SU-DHL-6 (cell line): ENCODE measurements at regions not wholly inside any gene's neighbourhood (a gene's known extent, or its start where the extent isn't known, plus 50 kb on each side); places are given as distances from the start of the nearest gene placed in this dataset.

Experiments
- H2AFZ ChIP-seq: fragments of 200-600 bp; sonication (generic); 2 replicates; pipeline ENCODE4 v1.6.1; 2014; ENCODE audit warnings: low read depth, mild to moderate bottlenecking, moderate library complexity, mixed read lengths, antibody characterized with exemption, low read length; ENCODE audit not compliant: severe bottlenecking
- H3F3A ChIP-seq: fragments of 200-600 bp; shearing (Covaris generic); 2 replicates; pipeline ENCODE4 v1.6.0; 2016; ENCODE audit warnings: antibody characterized with exemption, mild to moderate bottlenecking; ENCODE audit not compliant: insufficient read depth
- H3K27ac ChIP-seq: fragments of 200-600 bp; sonication (generic); 2 replicates; pipeline ENCODE4 v1.5.1; 2016; ENCODE audit warnings: low read depth, mild to moderate bottlenecking, low read length, moderate library complexity, mixed read lengths
- H3K27me3 ChIP-seq: fragments of 200-600 bp; sonication (generic), shearing (Covaris generic); 2 replicates; pipeline ENCODE4 v1.6.0; 2014; ENCODE audit warnings: mild to moderate bottlenecking, low read length
- H3K36me3 ChIP-seq: fragments of 200-600 bp; sonication (generic); 2 replicates; pipeline ENCODE4 v1.6.1; 2014; ENCODE audit warnings: mild to moderate bottlenecking, low read length, mixed read lengths
- H3K4me2 ChIP-seq: fragments of 300-600, 200-600 bp; shearing (Covaris generic), sonication (generic); 2 replicates; pipeline ENCODE4 v1.6.0; 2014; ENCODE audit warnings: low read length, low read depth, mild to moderate bottlenecking; ENCODE audit not compliant: poor library complexity, severe bottlenecking
- H3K4me3 ChIP-seq: fragments of 200-600 bp; sonication (generic); 2 replicates; pipeline ENCODE4 v1.5.1; 2014; ENCODE audit warnings: antibody characterized with exemption, low read length, mild to moderate bottlenecking, mixed read lengths; ENCODE audit not compliant: insufficient read depth, poor library complexity, severe bottlenecking
- H3K79me2 ChIP-seq: fragments of 200-600 bp; sonication (generic); 2 replicates; pipeline ENCODE4 v1.6.1; 2014; ENCODE audit warnings: mild to moderate bottlenecking, low read length, moderate library complexity; ENCODE audit not compliant: insufficient read depth
- H3K9ac ChIP-seq: fragments of 200-600 bp; sonication (generic); 2 replicates; pipeline ENCODE4 v1.7.0; 2014; ENCODE audit warnings: mild to moderate bottlenecking, low read length
- H3K9me2 ChIP-seq: fragments of 200-600 bp; sonication (generic); replicated peaks from 2 replicates; pipeline ENCODE4 v1.6.1; 2014; ENCODE audit warnings: low read length; ENCODE audit not compliant: insufficient read depth
- H3K9me3 ChIP-seq: fragments of 200-600 bp; sonication (generic); 2 replicates; pipeline ENCODE4 v1.6.1; 2014; ENCODE audit warnings: low read length, mixed read lengths; ENCODE audit not compliant: insufficient read depth
- H4K20me1 ChIP-seq: fragments of 200-600 bp; sonication (generic); 2 replicates; pipeline ENCODE4 v1.6.1; 2014; ENCODE audit warnings: low read depth, mild to moderate bottlenecking, antibody characterized with exemption, low read length, moderate library complexity, mixed read lengths
- EZH2phosphoT487 ChIP-seq: fragments of 200-600 bp; sonication (generic), shearing (Covaris generic); conservative IDR thresholded peaks from 2 replicates; pipeline ENCODE4 v1.6.1; 2018; ENCODE audit warnings: mild to moderate bottlenecking, antibody characterized with exemption, low read length, moderate library complexity, mixed read lengths
- TF ChIP-seq, protein P1 (sequence below): fragments of 200-600 bp; sonication (generic); IDR thresholded peaks from one replicate; pipeline ENCODE4 v1.5.1; 2017; ENCODE audit warnings: antibody characterized with exemption, mild to moderate bottlenecking, low read length, moderate library complexity; ENCODE audit not compliant: insufficient read depth, poor library complexity, severe bottlenecking

DNA sequence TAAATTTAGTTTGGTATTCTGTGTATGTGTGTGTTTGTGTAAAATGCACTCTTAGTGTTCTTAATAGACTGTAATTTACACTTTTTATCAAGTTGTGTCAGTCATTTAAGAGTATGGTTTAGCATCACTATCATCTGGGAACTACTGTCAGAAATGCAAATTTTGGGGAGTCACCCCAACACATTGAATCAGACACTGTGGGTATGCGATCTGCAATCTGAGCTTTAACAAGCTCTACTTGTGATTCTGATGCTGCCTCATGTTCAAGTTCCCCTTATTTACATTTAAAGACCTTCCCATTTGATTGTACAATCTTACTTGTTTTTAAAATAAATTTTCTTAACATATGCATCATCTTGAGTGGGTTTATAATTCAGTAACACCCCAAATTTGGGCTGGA, 218.1 kb upstream of the FOXP2 start:
- Histone ChIP-seq H3K9ac (no peak overlapping the region), H4K20me1 (no peaks in the 10 kb centered on the region), H3K9me3 (no peaks in the 10 kb centered on the region), H3K79me2 (no peaks in the 10 kb centered on the region), H3K9me2 (no peaks in the 10 kb centered on the region), H3K27ac (no peak overlapping the region), H3K4me2 (no peak overlapping the region), H3F3A (no peaks in the 10 kb centered on the region), H3K4me3 (no peak overlapping the region), H3K36me3 (no peaks in the 10 kb centered on the region), H3K27me3 (no peaks in the 10 kb centered on the region), H2AFZ (no peak overlapping the region)
- no peak for TF ChIP-seq EZH2phosphoT487
- TF ChIP-seq, protein P1, sequence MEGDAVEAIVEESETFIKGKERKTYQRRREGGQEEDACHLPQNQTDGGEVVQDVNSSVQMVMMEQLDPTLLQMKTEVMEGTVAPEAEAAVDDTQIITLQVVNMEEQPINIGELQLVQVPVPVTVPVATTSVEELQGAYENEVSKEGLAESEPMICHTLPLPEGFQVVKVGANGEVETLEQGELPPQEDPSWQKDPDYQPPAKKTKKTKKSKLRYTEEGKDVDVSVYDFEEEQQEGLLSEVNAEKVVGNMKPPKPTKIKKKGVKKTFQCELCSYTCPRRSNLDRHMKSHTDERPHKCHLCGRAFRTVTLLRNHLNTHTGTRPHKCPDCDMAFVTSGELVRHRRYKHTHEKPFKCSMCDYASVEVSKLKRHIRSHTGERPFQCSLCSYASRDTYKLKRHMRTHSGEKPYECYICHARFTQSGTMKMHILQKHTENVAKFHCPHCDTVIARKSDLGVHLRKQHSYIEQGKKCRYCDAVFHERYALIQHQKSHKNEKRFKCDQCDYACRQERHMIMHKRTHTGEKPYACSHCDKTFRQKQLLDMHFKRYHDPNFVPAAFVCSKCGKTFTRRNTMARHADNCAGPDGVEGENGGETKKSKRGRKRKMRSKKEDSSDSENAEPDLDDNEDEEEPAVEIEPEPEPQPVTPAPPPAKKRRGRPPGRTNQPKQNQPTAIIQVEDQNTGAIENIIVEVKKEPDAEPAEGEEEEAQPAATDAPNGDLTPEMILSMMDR = no peak

DNA sequence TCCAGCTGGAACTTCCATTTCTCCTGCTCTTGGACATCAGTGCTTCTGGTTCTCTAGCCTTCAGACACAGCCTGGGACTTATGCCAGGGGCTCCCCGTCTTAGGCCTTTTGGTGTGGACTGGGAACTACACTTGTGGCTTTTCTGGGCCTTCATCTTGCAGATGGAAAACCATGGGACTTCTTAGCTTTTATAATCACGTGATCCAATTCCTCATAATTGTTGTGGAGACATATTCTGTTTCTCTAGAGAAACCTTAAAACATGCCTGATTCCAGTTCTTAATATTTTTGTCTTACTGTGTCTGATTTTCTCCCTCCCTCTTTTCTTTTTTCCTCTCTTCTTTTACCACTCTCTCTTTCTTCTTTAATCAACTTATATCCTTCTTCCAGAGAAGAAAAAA, 224.2 kb upstream of the FOXP2 start:
- TF ChIP-seq, protein P1 = no peak
- TF ChIP-seq EZH2phosphoT487 = no peak
- Histone ChIP-seq H4K20me1 (no peaks in the 10 kb centered on the region), H3K27ac (no peak overlapping the region), H3F3A (no peaks in the 10 kb centered on the region), H3K4me3 (no peak overlapping the region), H3K9me2 (no peaks in the 10 kb centered on the region), H2AFZ (no peak overlapping the region), H3K27me3 (no peaks in the 10 kb centered on the region), H3K4me2 (no peak overlapping the region), H3K79me2 (no peaks in the 10 kb centered on the region), H3K9me3 (no peaks in the 10 kb centered on the region), H3K9ac (no peak overlapping the region), H3K36me3 (no peaks in the 10 kb centered on the region)

DNA sequence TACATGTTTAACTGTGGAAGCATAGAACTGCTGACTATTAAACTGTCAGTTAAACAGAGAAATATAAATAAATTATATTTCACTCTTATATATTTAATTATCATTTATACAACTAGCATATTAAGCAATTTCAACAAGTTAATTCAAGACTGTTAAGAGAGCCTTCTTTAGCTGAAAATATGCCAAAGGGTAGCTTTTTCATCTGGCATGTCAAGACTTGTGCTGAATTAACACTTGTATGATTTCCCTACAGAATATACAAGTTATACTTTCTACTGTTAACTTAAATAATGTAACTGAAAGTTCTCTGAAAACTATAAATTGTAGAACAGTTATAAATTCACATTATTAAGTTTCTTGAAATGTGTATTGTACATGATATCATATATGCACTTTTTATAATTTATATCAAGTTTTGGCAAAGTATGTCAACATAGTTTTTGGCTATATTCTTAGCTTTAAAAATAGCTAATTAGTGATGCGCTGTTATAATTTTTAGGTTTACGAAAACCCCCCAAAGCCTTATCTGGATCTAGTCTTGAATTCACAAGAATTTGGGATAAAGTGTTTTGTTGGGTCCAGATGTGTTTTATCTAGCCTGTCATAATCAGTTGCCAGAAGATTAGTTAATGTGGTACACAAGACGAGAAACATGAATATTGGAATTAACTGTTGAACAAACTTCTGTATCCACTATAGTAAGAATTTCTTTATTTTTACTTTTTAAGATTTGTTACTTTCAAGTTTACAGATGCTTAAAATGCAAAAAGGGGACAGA, 231.1 kb upstream of the FOXP2 start:
- no peak overlapping the region for H3K9ac ChIP-seq
- no peaks in the 10 kb centered on the region for H4K20me1 ChIP-seq
- H3K27me3 ChIP-seq = no peaks in the 10 kb centered on the region
- H3K4me3 ChIP-seq = no peak overlapping the region
- no peaks in the 10 kb centered on the region for H3K79me2 ChIP-seq
- no peak for TF ChIP-seq EZH2phosphoT487
- TF ChIP-seq, protein P1 = no peak
- no peak overlapping the region for H3K4me2 ChIP-seq
- H3K9me2 ChIP-seq = no peaks in the 10 kb centered on the region
- no peaks in the 10 kb centered on the region for H3K36me3 ChIP-seq
- H3K27ac ChIP-seq = no peak overlapping the region
- no peaks in the 10 kb centered on the region for H3F3A ChIP-seq
- no peak overlapping the region for H2AFZ ChIP-seq
- no peaks in the 10 kb centered on the region for H3K9me3 ChIP-seq
